ENCODE measurements at regions not wholly inside any gene's neighbourhood (a gene's known extent, or its start where the extent isn't known, plus 50 kb on each side); places are given as distances from the start of the nearest gene placed in this dataset.
"Not testable (repeated sequence)": the region's sequence is repeated elsewhere in the genome, so short reads cannot be mapped to it uniquely, and the experiment has no call there.

DNA sequence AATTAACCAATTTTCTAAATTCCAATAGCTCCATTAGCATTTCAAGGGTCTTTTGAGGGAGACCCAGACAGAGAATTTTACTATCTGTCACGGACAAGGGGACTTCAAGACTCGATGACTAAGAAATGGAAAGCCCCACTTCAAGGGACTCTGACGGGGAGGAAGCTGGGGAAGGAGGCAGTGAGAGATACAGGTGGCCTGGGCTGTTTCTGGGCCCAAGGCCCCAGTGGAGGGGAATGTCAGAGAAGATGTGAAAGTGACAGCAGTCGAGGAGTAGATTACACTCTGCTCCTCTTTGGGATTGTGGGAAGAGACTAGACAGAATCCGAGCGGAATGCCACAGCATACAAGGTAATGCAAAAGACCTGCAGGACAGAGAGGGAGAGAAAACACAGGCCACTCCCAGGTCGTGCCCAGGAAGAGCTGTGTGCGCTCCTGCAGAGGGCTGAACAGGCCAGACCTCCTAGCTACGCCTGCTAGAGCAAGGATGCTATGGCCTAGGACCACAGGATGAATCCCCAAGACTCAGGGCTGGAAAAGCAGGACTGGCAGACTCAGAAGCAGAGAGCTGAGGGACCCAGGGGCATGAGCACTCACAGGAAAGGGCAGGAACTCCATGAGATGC, 321.5 kb upstream of the CHRNA7 start:
- not testable (repeated sequence) for TF ChIP-seq EZH2phosphoT487 (IDR thresholded peaks at IDR 0.05; ENCODE audit: insufficient read depth, low read depth); EZH2 (IDR thresholded peaks at IDR 0.05; ENCODE audit: insufficient read depth, poor library complexity, severe bottlenecking)

Measured in GM23248 (cell line).